ENCODE measurements at regions not wholly inside any gene's neighbourhood (a gene's known extent, or its start where the extent isn't known, plus 50 kb on each side); places are given as distances from the start of the nearest gene placed in this dataset.
A peak's percentile ranks its signal among the peaks of the same experiment; 100 is the strongest.
"Not testable (repeated sequence)": the region's sequence is repeated elsewhere in the genome, so short reads cannot be mapped to it uniquely, and the experiment has no call there.

DNA sequence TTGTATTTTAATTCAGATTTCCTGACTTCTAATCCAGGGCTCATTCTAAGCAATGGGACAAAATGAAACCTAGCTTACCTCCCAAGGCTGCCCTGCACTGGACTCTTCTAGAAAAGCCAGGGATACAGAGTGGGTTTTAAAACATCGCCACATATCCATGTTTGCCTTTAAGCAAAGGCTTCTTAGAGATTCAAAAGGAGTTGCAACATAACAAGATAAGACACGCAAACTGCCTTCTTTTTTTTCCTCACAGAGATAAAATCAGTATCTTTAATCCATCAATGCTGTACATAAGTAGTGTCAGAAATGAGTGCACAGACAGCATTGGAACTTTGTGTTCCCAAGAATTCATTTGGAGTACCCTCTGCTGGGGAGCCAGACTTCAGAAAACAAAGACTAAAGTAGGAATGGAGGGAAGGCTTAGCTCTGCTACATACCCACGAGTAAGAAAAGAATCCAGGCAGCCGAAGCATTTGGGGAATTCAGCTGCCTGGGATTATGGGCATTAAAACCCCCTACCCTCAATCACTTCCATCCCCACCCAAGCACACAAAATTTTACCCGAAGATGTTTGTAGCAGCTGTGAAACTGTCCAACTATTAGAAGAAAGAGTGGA is 427.8 kb downstream of the ARL4A start:
- no peak overlapping the region for H3K4me3 ChIP-seq (ENCODE audit: low read length)
- H3K36me3 ChIP-seq (replicated peaks; ENCODE audit: low read depth, low read length): no peaks in the 10 kb centered on the region
- no peaks in the 10 kb centered on the region for H3K27me3 ChIP-seq (ENCODE audit: low read depth, low read length)
- H3K4me2 ChIP-seq (ENCODE audit: low read length): 0 out of 2 replicates have a peak overlapping the region, but pooled peaks have one; percentile 5
- no peak overlapping the region for H3K9ac ChIP-seq (ENCODE audit: low read length)
- H4K20me1 ChIP-seq (ENCODE audit: insufficient read depth, low read length): no peaks in the 10 kb centered on the region
- no peaks in the 10 kb centered on the region for H3K79me2 ChIP-seq (ENCODE audit: low read length)
- H3K9me3 ChIP-seq (ENCODE audit: insufficient read depth, low read length): no peaks in the 10 kb centered on the region
- no peak overlapping the region for H2AFZ ChIP-seq (ENCODE audit: low read depth, low read length)
- no peak overlapping the region for H3K27ac ChIP-seq (ENCODE audit: low read length)
- TF ChIP-seq, protein P1, sequence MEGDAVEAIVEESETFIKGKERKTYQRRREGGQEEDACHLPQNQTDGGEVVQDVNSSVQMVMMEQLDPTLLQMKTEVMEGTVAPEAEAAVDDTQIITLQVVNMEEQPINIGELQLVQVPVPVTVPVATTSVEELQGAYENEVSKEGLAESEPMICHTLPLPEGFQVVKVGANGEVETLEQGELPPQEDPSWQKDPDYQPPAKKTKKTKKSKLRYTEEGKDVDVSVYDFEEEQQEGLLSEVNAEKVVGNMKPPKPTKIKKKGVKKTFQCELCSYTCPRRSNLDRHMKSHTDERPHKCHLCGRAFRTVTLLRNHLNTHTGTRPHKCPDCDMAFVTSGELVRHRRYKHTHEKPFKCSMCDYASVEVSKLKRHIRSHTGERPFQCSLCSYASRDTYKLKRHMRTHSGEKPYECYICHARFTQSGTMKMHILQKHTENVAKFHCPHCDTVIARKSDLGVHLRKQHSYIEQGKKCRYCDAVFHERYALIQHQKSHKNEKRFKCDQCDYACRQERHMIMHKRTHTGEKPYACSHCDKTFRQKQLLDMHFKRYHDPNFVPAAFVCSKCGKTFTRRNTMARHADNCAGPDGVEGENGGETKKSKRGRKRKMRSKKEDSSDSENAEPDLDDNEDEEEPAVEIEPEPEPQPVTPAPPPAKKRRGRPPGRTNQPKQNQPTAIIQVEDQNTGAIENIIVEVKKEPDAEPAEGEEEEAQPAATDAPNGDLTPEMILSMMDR (IDR thresholded peaks at IDR 0.05; ENCODE audit: low read depth, low read length): no peak
- TF ChIP-seq EZH2phosphoT487 (IDR thresholded peaks at IDR 0.05; ENCODE audit: low read depth): no peak
- H3K4me1 ChIP-seq (ENCODE audit: low read length): no peaks in the 10 kb centered on the region

DNA sequence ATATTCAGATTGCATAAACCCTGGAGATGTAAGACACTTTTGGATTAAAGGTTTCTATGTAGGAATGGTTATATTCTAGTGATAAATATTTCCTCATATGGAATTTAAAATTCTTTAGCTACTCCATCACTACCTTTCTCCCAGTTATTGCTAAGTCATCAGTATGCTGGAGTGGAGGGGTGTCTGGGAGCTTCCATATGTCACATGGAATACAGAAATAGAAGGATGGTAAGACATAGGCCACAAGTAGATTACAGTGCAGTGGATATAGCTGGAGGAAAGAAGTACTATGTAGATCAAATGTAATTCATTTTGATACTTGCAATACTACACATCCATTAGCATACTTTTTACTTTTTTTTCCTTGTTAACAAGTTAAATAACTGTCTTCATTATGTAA is 428.4 kb downstream of the ARL4A start:
- Histone ChIP-seq H3K79me2 (ENCODE audit: low read length) (no peaks in the 10 kb centered on the region), H3K4me3 (ENCODE audit: low read length) (no peak overlapping the region), H3K9me3 (ENCODE audit: insufficient read depth, low read length) (no peaks in the 10 kb centered on the region), H3K27me3 (ENCODE audit: low read depth, low read length) (no peaks in the 10 kb centered on the region), H4K20me1 (ENCODE audit: insufficient read depth, low read length) (no peaks in the 10 kb centered on the region), H3K9ac (ENCODE audit: low read length) (no peak overlapping the region), H3K4me2 (ENCODE audit: low read length) (no peak overlapping the region), H3K27ac (ENCODE audit: low read length) (no peak overlapping the region), H3K4me1 (ENCODE audit: low read length) (no peaks in the 10 kb centered on the region), H2AFZ (ENCODE audit: low read depth, low read length) (no peak overlapping the region), H3K36me3 (replicated peaks; ENCODE audit: low read depth, low read length) (no peaks in the 10 kb centered on the region)
- TF ChIP-seq EZH2phosphoT487 (IDR thresholded peaks at IDR 0.05; ENCODE audit: low read depth): no peak
- TF ChIP-seq, protein P1 (IDR thresholded peaks at IDR 0.05; ENCODE audit: low read depth, low read length): no peak

DNA sequence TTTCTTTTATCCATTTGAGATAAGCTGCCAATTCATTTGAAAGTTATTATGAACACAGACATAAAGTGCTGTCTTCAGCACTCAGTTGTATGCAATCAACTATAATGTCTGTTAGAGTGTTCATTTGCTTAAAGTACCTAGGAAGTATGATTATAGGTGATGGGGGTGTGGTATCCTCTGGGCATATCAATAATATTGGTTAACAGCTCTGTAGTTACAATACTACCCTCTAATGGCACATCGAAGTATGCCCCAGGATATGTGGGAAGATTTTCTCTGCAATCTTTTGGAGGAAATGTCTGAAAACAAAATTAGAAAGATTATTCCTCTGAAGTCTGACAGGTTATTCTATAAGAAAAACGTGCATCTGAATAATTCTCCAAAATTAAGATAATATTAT is 429.7 kb downstream of the ARL4A start:
- Histone ChIP-seq H3K27ac (ENCODE audit: low read length) (no peak overlapping the region), H3K9me3 (ENCODE audit: insufficient read depth, low read length) (no peaks in the 10 kb centered on the region), H3K4me1 (ENCODE audit: low read length) (no peaks in the 10 kb centered on the region), H3K9ac (ENCODE audit: low read length) (no peak overlapping the region), H4K20me1 (ENCODE audit: insufficient read depth, low read length) (no peaks in the 10 kb centered on the region), H3K36me3 (replicated peaks; ENCODE audit: low read depth, low read length) (no peaks in the 10 kb centered on the region), H3K4me3 (ENCODE audit: low read length) (no peak overlapping the region), H3K79me2 (ENCODE audit: low read length) (no peaks in the 10 kb centered on the region), H3K4me2 (ENCODE audit: low read length) (no peak overlapping the region), H3K27me3 (ENCODE audit: low read depth, low read length) (no peaks in the 10 kb centered on the region), H2AFZ (ENCODE audit: low read depth, low read length) (no peak overlapping the region)
- TF ChIP-seq EZH2phosphoT487 (IDR thresholded peaks at IDR 0.05; ENCODE audit: low read depth): no peak
- TF ChIP-seq, protein P1 (IDR thresholded peaks at IDR 0.05; ENCODE audit: low read depth, low read length): peak; percentile 52

DNA sequence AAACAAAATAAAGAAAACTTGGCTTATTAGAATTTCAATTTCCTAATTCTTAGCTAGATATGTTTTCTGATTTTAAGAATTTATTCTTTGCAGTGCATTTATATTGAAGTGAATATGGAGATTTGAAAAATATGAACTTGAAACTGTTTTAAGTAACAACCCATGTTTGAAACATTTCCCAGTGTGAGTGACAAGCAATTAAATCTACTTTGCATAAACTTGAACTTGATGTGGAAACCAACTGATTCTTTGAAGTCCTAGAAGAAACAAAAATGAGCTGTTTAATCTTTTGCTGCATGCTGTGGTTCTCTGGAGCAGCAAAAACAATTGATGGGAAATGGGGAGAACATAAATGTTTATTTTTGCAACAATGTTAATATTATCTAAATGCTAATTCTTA is 430.2 kb downstream of the ARL4A start:
- no peak overlapping the region for H3K4me2 ChIP-seq (ENCODE audit: low read length)
- no peaks in the 10 kb centered on the region for H3K79me2 ChIP-seq (ENCODE audit: low read length)
- H3K9me3 ChIP-seq (ENCODE audit: insufficient read depth, low read length): no peaks in the 10 kb centered on the region
- H3K4me1 ChIP-seq (ENCODE audit: low read length): no peaks in the 10 kb centered on the region
- H4K20me1 ChIP-seq (ENCODE audit: insufficient read depth, low read length): no peaks in the 10 kb centered on the region
- no peak overlapping the region for H3K27ac ChIP-seq (ENCODE audit: low read length)
- TF ChIP-seq EZH2phosphoT487 (IDR thresholded peaks at IDR 0.05; ENCODE audit: low read depth): no peak
- TF ChIP-seq, protein P1 (IDR thresholded peaks at IDR 0.05; ENCODE audit: low read depth, low read length): no peak
- no peak overlapping the region for H3K4me3 ChIP-seq (ENCODE audit: low read length)
- H3K27me3 ChIP-seq (ENCODE audit: low read depth, low read length): no peaks in the 10 kb centered on the region
- no peak overlapping the region for H3K9ac ChIP-seq (ENCODE audit: low read length)
- no peaks in the 10 kb centered on the region for H3K36me3 ChIP-seq (replicated peaks; ENCODE audit: low read depth, low read length)
- no peak overlapping the region for H2AFZ ChIP-seq (ENCODE audit: low read depth, low read length)

DNA sequence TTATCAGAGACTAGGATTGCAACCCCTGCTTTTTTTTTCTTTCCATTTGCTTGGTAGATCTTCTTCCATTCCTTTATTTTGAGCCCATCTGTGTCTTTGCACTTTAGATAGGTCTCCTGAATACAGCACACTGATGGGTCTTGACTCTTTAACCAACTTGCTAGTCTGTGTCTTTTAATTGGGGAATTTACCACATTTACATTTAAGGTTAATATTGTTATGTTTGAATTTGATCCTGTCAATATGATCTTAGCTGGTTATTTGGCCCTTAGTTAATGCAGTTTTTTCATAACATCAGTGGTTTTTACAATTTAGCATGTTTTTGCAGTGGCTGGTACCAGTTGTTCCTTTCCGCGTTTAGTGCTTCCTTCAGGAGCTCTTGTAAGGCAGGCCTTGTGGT is 437.2 kb downstream of the ARL4A start:
- not testable (repeated sequence) for H3K9ac ChIP-seq (ENCODE audit: low read length); H3K4me2 ChIP-seq (ENCODE audit: low read length); H3K27ac ChIP-seq (ENCODE audit: low read length); H3K36me3 ChIP-seq (replicated peaks; ENCODE audit: low read depth, low read length); H3K79me2 ChIP-seq (ENCODE audit: low read length); H2AFZ ChIP-seq (ENCODE audit: low read depth, low read length); H3K4me3 ChIP-seq (ENCODE audit: low read length); H3K27me3 ChIP-seq (ENCODE audit: low read depth, low read length); H3K9me3 ChIP-seq (ENCODE audit: insufficient read depth, low read length); H4K20me1 ChIP-seq (ENCODE audit: insufficient read depth, low read length)
- peaks cover 12% of the 10 kb centered on the region for H3K4me1 ChIP-seq (ENCODE audit: low read length)

Data from OCI-LY3 (cell line).